ENCODE measurements at regions not wholly inside any gene's neighbourhood (a gene's known extent, or its start where the extent isn't known, plus 50 kb on each side); places are given as distances from the start of the nearest gene placed in this dataset.
"Not testable (repeated sequence)": the region's sequence is repeated elsewhere in the genome, so short reads cannot be mapped to it uniquely, and the experiment has no call there.

DNA sequence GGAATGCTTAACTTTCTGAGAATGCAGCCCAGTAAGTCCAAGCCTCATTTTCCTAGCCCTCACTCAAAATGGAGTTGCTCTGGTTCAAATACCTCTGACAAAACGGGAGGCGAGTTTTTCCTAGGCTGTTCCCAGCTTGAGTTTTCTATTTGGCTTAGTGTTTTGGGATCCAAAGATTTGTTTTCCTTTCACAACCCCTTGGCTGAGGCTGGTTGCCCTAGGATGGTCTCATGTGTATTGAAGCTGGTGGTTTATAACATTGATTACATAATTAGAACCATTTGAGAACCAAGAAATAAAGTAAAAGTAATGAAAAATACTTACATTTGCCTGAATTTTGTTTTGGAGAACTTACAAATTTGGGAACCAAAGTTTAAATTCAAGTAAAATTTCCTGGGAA is 611.1 kb upstream of the LUZP2 start:
- no peak for DNase-seq

- not testable (repeated sequence) for DNase-seq
These were observed 609.7 kb upstream of the LUZP2 start for GRCh38 chr11:23887122-23887521.

DNA sequence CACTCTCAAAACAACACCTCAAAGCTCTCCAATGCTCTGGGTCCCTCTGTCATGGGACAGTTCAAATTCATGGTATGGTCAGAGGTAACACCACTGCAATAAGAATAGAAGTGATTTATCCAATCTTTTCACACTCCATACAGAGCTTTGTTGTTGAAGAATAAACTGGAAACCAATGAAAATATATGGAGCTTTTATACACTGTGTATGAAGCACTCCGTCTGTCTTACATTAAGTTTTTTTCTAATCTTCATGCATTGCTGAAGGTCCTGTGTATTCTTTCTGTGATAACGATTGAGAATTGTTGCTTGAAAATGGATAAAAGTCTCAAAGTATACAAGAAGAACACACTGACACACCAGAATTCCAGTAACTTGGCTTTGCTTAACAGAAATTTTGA is 603.7 kb upstream of the LUZP2 start:
- no peak for DNase-seq

- DNase-seq = peak in 1 of 2 experiments; percentile 34
These were observed 599.2 kb upstream of the LUZP2 start for GRCh38 chr11:23897453-23898286.

GRCh38 chr11:23903044-23903704 is 593.7 kb upstream of the LUZP2 start:
- peak; percentile 70 to 94 for DNase-seq

GRCh38 chr11:23919455-23919854 is 577.4 kb upstream of the LUZP2 start:
- DNase-seq = no peak

DNA sequence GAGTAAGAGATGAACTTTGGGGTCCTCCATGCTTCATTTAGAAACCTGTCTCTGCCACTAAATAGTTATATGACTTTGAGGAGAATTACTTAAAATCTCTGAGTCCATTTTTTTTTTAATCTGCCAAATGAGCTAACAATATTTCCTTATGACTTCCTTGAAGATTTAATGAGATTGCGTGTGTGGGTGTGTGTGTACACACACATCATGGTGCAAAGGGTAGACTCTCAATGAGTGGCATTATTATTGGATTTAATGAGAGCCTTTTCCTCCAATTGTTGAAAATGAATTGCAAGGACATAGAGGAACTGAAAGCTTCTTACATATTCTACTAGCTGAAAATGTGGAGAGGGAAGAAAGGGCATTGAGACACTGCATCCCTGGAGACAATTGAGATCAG is 573.5 kb upstream of the LUZP2 start:
- DNase-seq = no peak

GRCh38 chr11:23924226-23924625 is 572.6 kb upstream of the LUZP2 start:
- DNase-seq = no peak

- DNase-seq = no peak
These were observed 565.4 kb upstream of the LUZP2 start for GRCh38 chr11:23931443-23931842.

DNA sequence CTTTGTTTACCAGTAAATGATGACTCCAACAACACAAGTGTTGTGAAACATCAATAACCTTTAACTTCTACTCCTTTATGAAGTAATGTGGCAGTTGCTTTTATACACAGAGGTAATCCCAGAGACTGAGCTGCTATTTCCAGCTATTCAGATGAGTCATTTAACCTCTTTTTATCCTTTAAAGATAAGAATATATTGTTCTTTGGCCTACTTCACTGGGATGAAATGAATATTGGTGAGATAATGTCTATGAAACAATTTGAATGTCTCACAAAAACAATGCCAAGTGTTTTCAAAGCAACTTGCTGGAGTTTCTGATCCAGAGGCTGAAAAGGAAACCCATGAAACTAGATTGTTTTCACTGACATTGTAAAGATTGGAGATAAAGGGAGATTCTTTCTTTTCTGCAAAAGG is 564.4 kb upstream of the LUZP2 start:
- no peak for DNase-seq

GRCh38 chr11:23933721-23934120 is 563.1 kb upstream of the LUZP2 start:
- DNase-seq = no peak

GRCh38 chr11:23934671-23935270 is 562.1 kb upstream of the LUZP2 start:
- not testable (repeated sequence) for DNase-seq

DNA sequence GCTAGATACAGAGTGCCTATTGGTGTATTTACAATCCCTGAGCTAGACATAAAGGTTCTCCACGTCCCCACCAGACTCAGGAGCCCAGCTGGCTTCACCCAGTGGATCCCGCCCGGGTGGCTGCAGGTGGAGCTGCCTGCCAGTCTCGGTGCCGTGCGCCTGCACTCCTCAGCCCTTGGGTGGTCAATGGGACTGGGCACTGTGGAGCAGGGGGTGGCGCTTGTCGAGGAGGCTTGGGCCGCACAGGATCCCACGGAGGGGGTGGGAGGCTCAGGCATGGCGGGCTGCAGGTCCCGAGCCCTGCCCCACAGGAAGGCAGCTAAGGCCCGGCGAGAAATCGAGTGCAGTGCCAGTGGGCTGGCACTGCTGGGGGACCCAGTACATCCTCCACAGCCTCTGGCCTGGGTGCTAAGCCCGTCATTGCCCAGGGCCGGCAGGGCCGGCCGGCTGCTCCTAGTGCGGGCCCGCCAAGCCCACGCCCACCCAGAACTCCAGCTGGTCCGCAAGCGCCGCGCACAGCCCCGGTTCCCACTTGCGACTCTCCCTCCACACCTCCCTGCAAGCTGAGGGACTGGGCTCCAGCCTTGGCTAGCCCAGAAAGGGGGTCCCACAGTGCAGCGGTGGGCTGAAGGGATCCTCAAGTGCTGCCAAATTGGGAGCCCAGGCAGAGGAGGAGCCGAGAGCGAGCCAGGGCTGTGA is 554.6 kb upstream of the LUZP2 start:
- not testable (repeated sequence) for DNase-seq

DNA sequence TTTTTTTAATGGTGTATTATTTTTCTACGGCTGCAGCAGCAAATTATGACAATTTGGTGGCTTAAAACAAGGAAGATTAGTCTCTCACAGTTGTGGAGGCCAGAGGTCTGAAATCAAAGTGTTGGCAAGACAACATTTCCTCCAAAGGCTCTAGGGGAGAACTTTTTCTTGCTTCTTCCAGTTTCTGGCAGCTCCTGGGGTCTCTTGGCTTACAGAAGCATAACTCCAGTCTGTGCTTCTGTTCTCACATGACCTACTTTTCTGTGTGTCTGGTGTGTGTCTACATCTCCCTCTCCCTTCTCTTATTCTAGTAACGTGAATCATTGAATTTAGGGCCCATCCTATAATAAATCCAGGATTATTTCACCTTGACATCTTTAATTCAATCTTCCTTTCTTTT is 551.9 kb upstream of the LUZP2 start:
- no peak for DNase-seq

DNA sequence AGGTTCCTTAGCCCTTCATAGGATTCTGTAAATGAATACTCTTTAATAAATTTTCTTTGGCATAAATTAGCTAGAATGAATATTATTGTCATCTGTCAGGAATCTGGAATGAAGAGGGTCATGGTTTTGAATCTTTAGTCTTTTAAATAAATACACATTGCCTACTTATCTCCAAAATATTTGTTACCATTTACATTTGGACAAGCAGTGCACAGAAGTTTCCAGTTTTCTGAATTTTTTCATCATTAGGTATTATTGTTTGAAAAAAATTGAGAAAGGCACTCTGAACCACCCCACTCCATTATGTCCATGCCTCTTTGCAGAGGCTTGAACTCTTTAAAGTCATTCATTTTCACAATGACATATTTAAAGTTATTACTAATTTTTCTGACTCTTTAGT is 549.0 kb upstream of the LUZP2 start:
- no peak for DNase-seq

DNA sequence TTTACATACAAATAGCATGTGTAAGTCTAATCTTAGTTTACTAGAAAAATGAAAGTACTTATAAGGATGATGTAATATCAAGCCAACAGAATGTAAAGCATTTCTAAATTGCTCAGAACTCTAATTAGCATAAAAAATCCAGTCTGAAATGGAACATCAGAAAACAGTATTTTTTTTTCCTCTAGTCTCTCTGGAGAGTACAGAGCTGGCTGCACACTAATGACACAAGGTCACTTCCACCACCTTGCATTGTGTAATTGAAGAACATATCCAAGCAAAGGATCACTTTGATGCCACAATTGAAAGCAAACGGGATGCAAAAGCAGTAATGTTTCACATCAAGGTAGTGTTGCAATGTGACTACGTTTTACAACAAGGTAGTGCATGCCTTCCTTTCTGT is 548.0 kb upstream of the LUZP2 start:
- no peak for DNase-seq

- DNase-seq = no peak
These were observed 542.7 kb upstream of the LUZP2 start for GRCh38 chr11:23953951-23954710.

GRCh38 chr11:23954730-23955129 is 542.1 kb upstream of the LUZP2 start:
- DNase-seq = no peak

DNA sequence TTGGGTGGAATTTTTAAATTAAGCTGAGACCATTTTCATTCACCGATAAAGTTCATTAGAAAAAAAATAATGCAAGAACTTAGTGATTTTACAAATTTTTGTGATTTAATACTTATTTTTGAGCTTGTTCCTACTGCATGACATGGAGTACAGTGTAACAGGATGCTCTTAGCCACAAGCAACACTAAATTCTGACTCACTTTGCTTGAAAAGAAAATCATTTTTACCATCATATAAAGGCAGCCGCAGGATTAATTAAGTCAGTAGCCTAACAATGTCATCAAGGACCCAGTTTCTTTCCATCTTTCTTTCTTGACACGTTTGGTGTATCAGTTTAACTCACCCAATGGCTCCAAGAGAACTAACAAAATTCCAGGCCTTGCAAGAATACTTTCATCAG is 540.3 kb upstream of the LUZP2 start:
- DNase-seq = no peak

- DNase-seq = no peak
These were observed 539.5 kb upstream of the LUZP2 start for GRCh38 chr11:23957314-23957713.

GRCh38 chr11:23959462-23959861 is 537.4 kb upstream of the LUZP2 start:
- DNase-seq = no peak

GRCh38 chr11:23961503-23962338 is 535.1 kb upstream of the LUZP2 start:
- DNase-seq = no peak

Measured in SW 1271 (cell line).